ENCODE measurements at regions not wholly inside any gene's neighbourhood (a gene's known extent, or its start where the extent isn't known, plus 50 kb on each side); places are given as distances from the start of the nearest gene placed in this dataset.

- TF ChIP-seq EZH2 (IDR thresholded peaks at IDR 0.05; ENCODE audit: low read length, unreplicated experiment), result no peak
- TF ChIP-seq CTCF (conservative IDR thresholded peaks at IDR 0.05; ENCODE audit: low read depth, low read length), result no peak
These were observed 1329.7 kb upstream of the SLC39A10 start for GRCh38 chr2:194327196-194327888.
